HG02610 (cell line): ENCODE measurements at regions not wholly inside any gene's neighbourhood (a gene's known extent, or its start where the extent isn't known, plus 50 kb on each side); places are given as distances from the start of the nearest gene placed in this dataset.

ENCODE experiments used
- ATAC-seq: cut with Tn5 transposase; IDR thresholded peaks from one replicate; pipeline ENCODE4 v1.9.1; 2021; ENCODE audit warnings: mild to moderate bottlenecking, moderate library complexity; ENCODE audit not compliant: unreplicated experiment

GRCh38 chr10:54903745-54904144, 102.7 kb upstream of the PCDH15 start:
- no peak for ATAC-seq

- peak; percentile 93 for ATAC-seq
Measured at GRCh38 chr10:54900584-54900983, 99.6 kb upstream of the PCDH15 start.

- no peak for ATAC-seq
Measured at GRCh38 chr10:54880996-54881395, 80.0 kb upstream of the PCDH15 start.

GRCh38 chr10:54869022-54869421, 68.0 kb upstream of the PCDH15 start:
- ATAC-seq = no peak

GRCh38 chr10:54866666-54867065, 65.6 kb upstream of the PCDH15 start:
- no peak for ATAC-seq

GRCh38 chr10:54854843-54855242, 53.8 kb upstream of the PCDH15 start:
- no peak for ATAC-seq

- no peak for ATAC-seq
Measured at GRCh38 chr10:54854389-54854788, 53.4 kb upstream of the PCDH15 start.

- no peak for ATAC-seq
Measured at GRCh38 chr10:54853883-54854282, 52.9 kb upstream of the PCDH15 start.
